ENCODE measurements at regions not wholly inside any gene's neighbourhood (a gene's known extent, or its start where the extent isn't known, plus 50 kb on each side); places are given as distances from the start of the nearest gene placed in this dataset.
A peak's percentile ranks its signal among the peaks of the same experiment; 100 is the strongest.

DNA sequence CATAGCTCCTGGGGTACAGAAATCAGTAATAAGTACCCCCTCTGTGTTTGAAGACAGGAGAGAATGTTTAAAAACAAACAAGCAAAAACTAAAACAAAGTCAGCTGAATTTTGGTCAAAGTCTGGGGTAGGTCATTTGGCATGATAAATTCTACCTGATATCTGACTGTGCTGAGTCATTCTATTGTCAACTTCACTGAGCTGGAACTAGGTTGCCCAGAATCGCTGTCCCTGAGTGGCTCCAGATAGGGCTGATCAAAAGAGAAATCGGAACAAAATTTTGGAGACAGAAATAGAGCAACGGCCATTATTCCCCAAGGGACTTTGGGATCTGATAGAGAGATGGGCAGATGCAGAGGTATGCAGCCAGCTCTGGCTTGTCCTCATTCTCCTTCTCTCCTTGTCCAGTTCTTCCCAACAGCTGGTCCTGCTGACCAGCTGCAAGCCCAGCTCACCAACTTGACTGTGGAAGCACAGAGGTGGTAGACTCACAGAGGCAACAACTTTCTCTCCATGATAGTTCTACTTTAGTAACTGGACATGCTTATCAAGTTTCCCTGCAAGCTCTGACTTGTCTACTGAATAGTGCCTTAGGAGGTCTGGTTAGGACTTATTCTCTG lies 57.3 kb upstream of the MYRIP start:
- no peak for DNase-seq (ENCODE audit: low read depth)
- TF ChIP-seq, protein P1, sequence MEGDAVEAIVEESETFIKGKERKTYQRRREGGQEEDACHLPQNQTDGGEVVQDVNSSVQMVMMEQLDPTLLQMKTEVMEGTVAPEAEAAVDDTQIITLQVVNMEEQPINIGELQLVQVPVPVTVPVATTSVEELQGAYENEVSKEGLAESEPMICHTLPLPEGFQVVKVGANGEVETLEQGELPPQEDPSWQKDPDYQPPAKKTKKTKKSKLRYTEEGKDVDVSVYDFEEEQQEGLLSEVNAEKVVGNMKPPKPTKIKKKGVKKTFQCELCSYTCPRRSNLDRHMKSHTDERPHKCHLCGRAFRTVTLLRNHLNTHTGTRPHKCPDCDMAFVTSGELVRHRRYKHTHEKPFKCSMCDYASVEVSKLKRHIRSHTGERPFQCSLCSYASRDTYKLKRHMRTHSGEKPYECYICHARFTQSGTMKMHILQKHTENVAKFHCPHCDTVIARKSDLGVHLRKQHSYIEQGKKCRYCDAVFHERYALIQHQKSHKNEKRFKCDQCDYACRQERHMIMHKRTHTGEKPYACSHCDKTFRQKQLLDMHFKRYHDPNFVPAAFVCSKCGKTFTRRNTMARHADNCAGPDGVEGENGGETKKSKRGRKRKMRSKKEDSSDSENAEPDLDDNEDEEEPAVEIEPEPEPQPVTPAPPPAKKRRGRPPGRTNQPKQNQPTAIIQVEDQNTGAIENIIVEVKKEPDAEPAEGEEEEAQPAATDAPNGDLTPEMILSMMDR (conservative IDR thresholded peaks at IDR 0.05; ENCODE audit: control insufficient read depth, insufficient read depth, low read depth, low read length): no peak
- H3K4me3 ChIP-seq (ENCODE audit: control insufficient read depth, low read depth, low read length): no peak overlapping the region

DNA sequence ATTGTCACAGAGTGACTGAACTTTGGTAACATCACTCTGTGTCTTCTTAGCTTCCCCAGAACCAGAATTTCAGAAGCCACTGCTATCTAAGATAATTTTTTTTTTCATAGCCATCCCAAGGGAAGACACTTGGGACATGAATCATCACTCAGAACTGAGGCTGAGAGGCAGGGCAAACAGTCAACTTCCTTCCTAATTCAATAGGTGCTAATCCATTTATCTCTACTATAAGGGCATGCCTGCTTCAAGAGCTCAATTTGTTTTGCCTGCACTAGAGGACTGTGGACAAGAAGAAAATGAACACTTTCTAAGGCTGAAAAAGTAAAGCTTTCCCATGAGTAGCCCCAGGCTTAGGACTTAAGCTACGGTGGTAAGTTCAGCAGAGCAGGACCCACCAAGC lies 56.7 kb upstream of the MYRIP start:
- H3K4me3 ChIP-seq (ENCODE audit: control insufficient read depth, low read depth, low read length): no peak overlapping the region
- TF ChIP-seq, protein P1 (conservative IDR thresholded peaks at IDR 0.05; ENCODE audit: control insufficient read depth, insufficient read depth, low read depth, low read length): no peak
- DNase-seq (ENCODE audit: low read depth): peak; percentile 12

DNA sequence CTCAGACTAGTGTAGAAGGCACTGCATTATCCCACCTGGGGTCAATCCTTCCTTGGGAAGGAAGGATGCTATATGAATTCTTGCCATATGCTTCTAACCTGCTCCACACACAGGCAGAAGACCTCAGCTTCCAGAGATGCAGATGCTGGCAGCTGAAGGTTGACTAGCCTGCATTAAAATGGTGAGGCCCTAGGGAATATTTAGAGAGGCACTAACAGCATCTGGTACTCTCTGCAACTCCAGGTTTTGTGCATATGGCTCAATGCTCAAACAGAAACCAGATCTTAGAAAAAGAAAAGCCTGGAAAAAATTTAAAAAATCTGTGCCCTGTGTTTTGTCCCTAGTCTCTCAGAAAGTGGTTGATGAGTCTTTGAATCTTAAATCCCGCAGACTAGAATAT lies 56.0 kb upstream of the MYRIP start:
- no peak overlapping the region for H3K4me3 ChIP-seq (ENCODE audit: control insufficient read depth, low read depth, low read length)
- TF ChIP-seq, protein P1 (conservative IDR thresholded peaks at IDR 0.05; ENCODE audit: control insufficient read depth, insufficient read depth, low read depth, low read length): no peak
- no peak for DNase-seq (ENCODE audit: low read depth)

DNA sequence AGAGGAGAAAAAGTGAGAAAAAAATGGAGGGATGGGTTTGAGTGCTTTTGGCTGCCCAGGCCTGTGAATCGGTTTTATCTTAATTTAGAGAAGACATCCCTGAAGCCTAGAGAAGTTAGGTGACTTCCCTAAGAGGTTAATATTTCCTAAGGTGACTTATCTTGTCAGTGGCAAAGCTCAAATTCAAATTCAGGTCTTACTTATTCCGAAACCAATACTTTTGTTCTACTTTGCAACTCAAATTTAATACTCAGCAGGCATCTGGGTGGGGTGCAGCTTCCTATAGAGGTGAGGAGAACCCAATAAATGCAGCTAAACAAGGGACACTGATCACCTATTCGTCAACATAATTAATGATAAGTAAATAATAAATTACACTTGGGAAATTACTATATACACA lies 54.9 kb upstream of the MYRIP start:
- H3K4me3 ChIP-seq (ENCODE audit: control insufficient read depth, low read depth, low read length): no peak overlapping the region
- TF ChIP-seq, protein P1 (conservative IDR thresholded peaks at IDR 0.05; ENCODE audit: control insufficient read depth, insufficient read depth, low read depth, low read length): no peak
- no peak for DNase-seq (ENCODE audit: low read depth)

DNA sequence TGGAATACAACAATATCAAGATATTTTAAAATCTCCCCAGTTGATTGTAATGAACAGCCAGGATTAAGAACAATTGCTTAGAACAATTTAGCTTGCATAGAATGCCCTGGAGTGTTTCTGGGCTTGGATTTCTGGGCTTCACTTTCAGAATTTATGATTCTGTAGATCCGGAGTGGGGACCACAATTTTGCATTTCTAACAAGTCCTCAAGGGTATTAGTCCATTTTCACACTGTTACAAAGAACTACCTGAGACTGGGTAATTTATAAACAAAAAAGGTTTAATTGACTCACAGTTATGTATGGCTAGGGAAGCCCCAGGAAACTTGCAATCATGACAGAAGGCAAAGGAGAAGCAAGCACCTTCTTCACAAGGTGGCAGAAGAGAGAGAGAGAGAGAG lies 54.3 kb upstream of the MYRIP start:
- H3K4me3 ChIP-seq (ENCODE audit: control insufficient read depth, low read depth, low read length): no peak overlapping the region
- DNase-seq (ENCODE audit: low read depth): no peak
- TF ChIP-seq, protein P1 (conservative IDR thresholded peaks at IDR 0.05; ENCODE audit: control insufficient read depth, insufficient read depth, low read depth, low read length): no peak

DNA sequence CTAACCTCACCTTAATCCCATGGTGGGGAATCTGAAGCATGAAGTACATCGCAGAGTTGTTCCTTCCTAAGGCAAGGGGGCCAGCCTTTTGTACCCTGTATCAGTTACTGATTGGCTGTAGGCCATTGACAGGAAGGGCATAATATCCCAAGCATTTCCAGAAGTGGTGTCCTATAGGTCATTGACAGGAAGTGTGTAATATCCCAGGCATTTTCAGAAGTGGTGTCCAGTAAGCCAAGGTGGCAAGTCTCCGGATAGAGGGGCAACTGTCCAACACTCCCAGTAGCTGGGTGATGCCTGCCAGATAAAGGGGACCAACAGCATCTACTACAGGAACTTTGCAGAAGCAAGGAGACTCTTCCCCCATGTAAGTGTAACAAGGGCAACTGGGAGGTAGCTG lies 52.1 kb upstream of the MYRIP start:
- no peak for DNase-seq (ENCODE audit: low read depth)
- TF ChIP-seq, protein P1 (conservative IDR thresholded peaks at IDR 0.05; ENCODE audit: control insufficient read depth, insufficient read depth, low read depth, low read length): no peak

More for the DNA sequence above, 52.1 kb upstream of the MYRIP start:
- H3K4me3 ChIP-seq (ENCODE audit: control insufficient read depth, low read depth, low read length): no peak overlapping the region
